ENCODE measurements at regions not wholly inside any gene's neighbourhood (a gene's known extent, or its start where the extent isn't known, plus 50 kb on each side); places are given as distances from the start of the nearest gene placed in this dataset.

GRCh38 chr5:90000351-90000750, 409.2 kb downstream of the CETN3 start:
- Histone ChIP-seq H2BK12ac (ENCODE audit: low read depth, low read length) (no peak overlapping the region), H2AK5ac (ENCODE audit: low read depth, low read length) (no peak overlapping the region), H3K4me1 (replicated peaks in 1 of 4; ENCODE audit: control insufficient read depth in 3 of 4, insufficient read depth in 4 of 4, low read length in 3 of 4) (no peaks in the 10 kb centered on the region), H2AFZ (ENCODE audit: low read length) (no peak overlapping the region), H2BK15ac (ENCODE audit: low read length) (no peak overlapping the region), H3K36me3 (ENCODE audit: control insufficient read depth in 2 of 4, insufficient read depth in 4 of 4, low read length in 3 of 4) (no peaks in the 10 kb centered on the region), H3K56ac (replicated peaks; ENCODE audit: insufficient read length, low read depth, low read length) (no peak overlapping the region), H3K27ac (ENCODE audit: low read depth, low read length) (no peak overlapping the region), H3K18ac (ENCODE audit: extremely low read depth, low read length) (no peak overlapping the region), H3K23ac (ENCODE audit: insufficient read length) (no peak overlapping the region), H2BK20ac (ENCODE audit: low read length) (no peak overlapping the region), H4K91ac (replicated peaks; ENCODE audit: insufficient read length, low read length) (no peak overlapping the region), H3K4me2 (ENCODE audit: insufficient read depth in 1 of 2, low read depth in 2 of 2, low read length in 2 of 2) (no peak overlapping the region), H2BK120ac (replicated peaks; ENCODE audit: low read depth, low read length) (no peak overlapping the region), H2BK5ac (ENCODE audit: low read depth, low read length) (no peak overlapping the region), H4K5ac (ENCODE audit: insufficient read length, low read depth, low read length) (no peak overlapping the region), H3K4me3 (ENCODE audit: extremely low read depth in 1 of 4, insufficient read depth in 2 of 4, low read depth in 3 of 4, low read length in 4 of 4) (no peak overlapping the region), H3K14ac (ENCODE audit: insufficient read length) (no peak overlapping the region), H3K27me3 (replicated peaks in 1 of 4; ENCODE audit: control insufficient read depth in 3 of 4, extremely low read depth in 1 of 4, insufficient read depth in 3 of 4, low read length in 3 of 4) (no peaks in the 10 kb centered on the region), H3K4ac (replicated peaks; ENCODE audit: insufficient read length, low read depth, low read length) (no peak overlapping the region), H4K20me1 (replicated peaks in 1 of 2; ENCODE audit: control insufficient read depth in 1 of 2, insufficient read depth in 2 of 2, low read length in 2 of 2) (no peaks in the 10 kb centered on the region), H4K8ac (ENCODE audit: extremely low read depth, insufficient read depth, low read length) (no peak overlapping the region), H3K9me3 (ENCODE audit: insufficient read depth in 2 of 2, low read depth in 1 of 2, low read length in 1 of 2) (no peaks in the 10 kb centered on the region), H3K79me2 (ENCODE audit: control insufficient read depth in 1 of 2, insufficient read depth in 2 of 2, low read length in 2 of 2) (no peaks in the 10 kb centered on the region), H3K9ac (replicated peaks in 1 of 4; ENCODE audit: extremely low read depth in 1 of 4, low read depth in 3 of 4, low read length in 3 of 4) (no peak overlapping the region), H3K79me1 (ENCODE audit: low read depth, low read length) (no peaks in the 10 kb centered on the region), H3K23me2 (ENCODE audit: low read depth, low read length) (no peaks in the 10 kb centered on the region)
- DNase-seq (ENCODE audit: low read depth in 1 of 2, low spot score in 2 of 2) = no peak
- CTCF ChIA-PET (ENCODE audit: partially characterized antibody) = interaction anchor here (0.9 to 1.4 kb wide), 2 partner anchors 14 to 19 kb away, joined by 3 read pairs; no protein-coding TSS in a partner anchor
- 71% methylated on average over 2 of the region's 2 CpGs; no CpG with 5 or more reads in 1 of the 2 experiments for WGBS, 2 experiments (ENCODE audit: extremely low coverage in 1 of 2, insufficient coverage in 1 of 2, insufficient read length in 1 of 2, insufficient replicate concordance in 2 of 2, low coverage in 1 of 2, low lambda C conversion rate in 2 of 2, missing lambda C conversion rate in 1 of 2)
- peak; percentile 71 for FAIRE-seq
- POLR2A ChIA-PET (ENCODE audit: partially characterized antibody) = no interaction called here
- no peak for TF ChIP-seq POU5F1 (IDR thresholded peaks at IDR 0.05; ENCODE audit: low read depth, low read length)
- TF ChIP-seq TAF1 (IDR thresholded peaks at IDR 0.05; ENCODE audit: low read depth, low read length) = no peak
- peak; percentile 45 to 48 for TF ChIP-seq RAD21 (IDR thresholded peaks at IDR 0.05 in 1 of 2, conservative IDR thresholded peaks at IDR 0.05 in 1 of 2; ENCODE audit: low read depth in 2 of 2, low read length in 2 of 2)
- peak in 2 of 3 experiments; percentile 20 to 44; a peak in 2 of 4 replicates for TF ChIP-seq CTCF (IDR thresholded peaks at IDR 0.05; ENCODE audit: control extremely low read depth in 1 of 3, insufficient read depth in 1 of 3, low read depth in 1 of 3, low read length in 3 of 3)
- TF ChIP-seq CHD2 (IDR thresholded peaks at IDR 0.05; ENCODE audit: low read length) = no peak
- TF ChIP-seq RBBP5 (IDR thresholded peaks at IDR 0.05; ENCODE audit: borderline replicate concordance, low read depth, low read length) = no peak
- TF ChIP-seq FOSL1 (IDR thresholded peaks at IDR 0.05; ENCODE audit: insufficient read depth, low read depth, low read length) = no peak
